WI38 (cell line): ENCODE measurements at regions not wholly inside any gene's neighbourhood (a gene's known extent, or its start where the extent isn't known, plus 50 kb on each side); places are given as distances from the start of the nearest gene placed in this dataset.

Source experiments
- H3K4me3 ChIP-seq: 2 replicates; pipeline ENCODE4 v1.5.1; 2011; ENCODE audit warnings: low read depth, mild to moderate bottlenecking, control low read depth, low read length
- TF ChIP-seq, protein P1 (sequence below): IDR thresholded peaks from 2 replicates; pipeline ENCODE4 v1.5.1; 2012; ENCODE audit warnings: low read depth, mild to moderate bottlenecking, control low read depth, low read length

DNA sequence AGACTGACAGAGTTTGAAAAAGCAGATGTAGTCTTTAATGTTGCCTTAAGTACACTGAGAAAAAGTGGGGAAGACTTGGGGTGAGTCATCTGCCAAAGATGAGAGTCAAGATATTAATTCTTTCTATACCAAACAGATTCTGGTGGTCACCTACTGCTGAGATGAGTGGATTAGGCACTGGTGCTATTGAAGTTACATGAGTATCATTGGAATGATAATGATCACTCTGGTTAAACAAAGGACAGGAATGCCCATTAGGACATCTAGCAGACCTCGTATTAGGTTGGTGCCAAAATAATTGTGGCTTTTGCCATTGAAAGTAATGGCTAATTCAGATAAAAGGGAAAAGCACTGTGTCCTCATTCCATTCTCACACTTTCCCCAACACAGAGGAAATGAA, 1588.9 kb downstream of the KCNT2 start:
- no peak overlapping the region for H3K4me3 ChIP-seq

DNA sequence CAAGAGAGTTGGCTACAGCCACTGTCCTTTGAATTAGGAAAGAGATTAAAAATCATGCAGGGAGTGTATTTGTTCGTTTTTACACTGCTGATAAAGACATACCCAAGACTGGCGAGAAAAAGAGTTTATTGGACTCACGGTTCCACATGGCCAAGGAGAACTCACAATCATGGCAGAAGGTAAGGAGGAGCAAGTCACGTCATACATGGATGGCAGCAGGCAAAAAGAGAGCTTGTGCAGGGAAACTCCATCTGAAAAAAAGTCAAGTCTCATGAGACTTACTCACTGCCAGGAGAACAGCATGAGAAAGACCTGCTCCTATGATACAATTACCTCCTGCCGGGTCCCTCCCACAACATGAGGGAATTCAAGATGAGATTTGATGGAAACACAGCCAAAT, 1595.2 kb downstream of the KCNT2 start:
- TF ChIP-seq, protein P1, sequence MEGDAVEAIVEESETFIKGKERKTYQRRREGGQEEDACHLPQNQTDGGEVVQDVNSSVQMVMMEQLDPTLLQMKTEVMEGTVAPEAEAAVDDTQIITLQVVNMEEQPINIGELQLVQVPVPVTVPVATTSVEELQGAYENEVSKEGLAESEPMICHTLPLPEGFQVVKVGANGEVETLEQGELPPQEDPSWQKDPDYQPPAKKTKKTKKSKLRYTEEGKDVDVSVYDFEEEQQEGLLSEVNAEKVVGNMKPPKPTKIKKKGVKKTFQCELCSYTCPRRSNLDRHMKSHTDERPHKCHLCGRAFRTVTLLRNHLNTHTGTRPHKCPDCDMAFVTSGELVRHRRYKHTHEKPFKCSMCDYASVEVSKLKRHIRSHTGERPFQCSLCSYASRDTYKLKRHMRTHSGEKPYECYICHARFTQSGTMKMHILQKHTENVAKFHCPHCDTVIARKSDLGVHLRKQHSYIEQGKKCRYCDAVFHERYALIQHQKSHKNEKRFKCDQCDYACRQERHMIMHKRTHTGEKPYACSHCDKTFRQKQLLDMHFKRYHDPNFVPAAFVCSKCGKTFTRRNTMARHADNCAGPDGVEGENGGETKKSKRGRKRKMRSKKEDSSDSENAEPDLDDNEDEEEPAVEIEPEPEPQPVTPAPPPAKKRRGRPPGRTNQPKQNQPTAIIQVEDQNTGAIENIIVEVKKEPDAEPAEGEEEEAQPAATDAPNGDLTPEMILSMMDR = no peak
- H3K4me3 ChIP-seq = no peak overlapping the region

More for the DNA sequence above, 1588.9 kb downstream of the KCNT2 start:
- TF ChIP-seq, protein P1 = no peak

DNA sequence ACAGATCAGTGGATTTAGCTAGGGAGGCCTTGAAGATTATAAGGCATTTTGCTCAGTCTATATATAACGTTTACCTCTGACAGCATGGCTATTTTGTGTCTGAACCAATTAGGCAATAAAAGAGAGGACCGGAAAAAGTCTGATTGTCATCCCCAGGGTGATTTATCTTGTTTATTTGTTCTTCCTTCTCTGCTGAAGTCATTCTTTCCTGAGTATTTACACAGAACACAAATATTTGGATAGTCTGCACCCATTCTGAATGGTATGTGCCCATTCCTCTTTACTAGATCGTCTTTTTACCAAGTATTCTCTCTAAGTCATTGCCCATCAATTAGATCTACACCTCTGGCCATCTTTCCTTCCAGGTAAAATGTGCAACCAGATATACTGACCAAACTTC, 1602.9 kb downstream of the KCNT2 start:
- no peak overlapping the region for H3K4me3 ChIP-seq
- TF ChIP-seq, protein P1 = no peak

DNA sequence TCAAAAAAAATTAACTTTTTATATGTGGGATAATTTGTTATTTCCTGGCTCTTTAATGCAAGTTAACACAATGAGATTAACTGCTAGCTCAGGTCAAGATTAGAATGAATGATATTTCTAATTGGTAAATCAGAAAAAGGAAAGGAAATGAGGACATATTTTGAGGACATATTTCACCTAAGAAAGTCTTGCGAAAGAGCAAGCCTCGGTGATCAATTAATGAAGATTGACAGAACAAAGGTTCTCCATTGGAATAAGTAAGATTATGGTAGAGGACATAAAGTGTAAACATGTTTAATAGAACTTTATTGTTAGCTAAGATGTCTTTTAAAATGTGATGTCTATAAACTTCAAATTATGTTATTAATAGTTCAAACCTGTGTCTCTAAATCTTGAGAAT, 1617.8 kb downstream of the KCNT2 start:
- TF ChIP-seq, protein P1 = no peak
- no peak overlapping the region for H3K4me3 ChIP-seq

DNA sequence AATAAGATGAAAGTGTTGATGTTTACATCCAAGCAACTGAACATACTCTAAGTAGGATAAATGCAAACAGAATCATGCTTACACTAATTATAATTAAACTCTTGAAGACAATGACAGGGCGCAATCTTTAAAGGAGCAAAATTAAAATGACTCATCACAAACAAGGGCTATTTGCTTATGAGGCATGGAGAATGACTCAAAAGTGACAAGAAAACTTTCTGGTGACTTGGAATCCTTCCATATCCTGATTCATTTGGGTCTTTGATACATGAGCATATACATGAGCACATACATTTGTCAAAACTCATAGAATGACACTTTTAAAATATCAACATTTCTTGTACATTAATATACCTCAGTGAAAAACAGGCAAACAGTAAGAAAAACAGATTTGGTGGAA, 1632.3 kb downstream of the KCNT2 start:
- no peak overlapping the region for H3K4me3 ChIP-seq
- TF ChIP-seq, protein P1 = no peak

DNA sequence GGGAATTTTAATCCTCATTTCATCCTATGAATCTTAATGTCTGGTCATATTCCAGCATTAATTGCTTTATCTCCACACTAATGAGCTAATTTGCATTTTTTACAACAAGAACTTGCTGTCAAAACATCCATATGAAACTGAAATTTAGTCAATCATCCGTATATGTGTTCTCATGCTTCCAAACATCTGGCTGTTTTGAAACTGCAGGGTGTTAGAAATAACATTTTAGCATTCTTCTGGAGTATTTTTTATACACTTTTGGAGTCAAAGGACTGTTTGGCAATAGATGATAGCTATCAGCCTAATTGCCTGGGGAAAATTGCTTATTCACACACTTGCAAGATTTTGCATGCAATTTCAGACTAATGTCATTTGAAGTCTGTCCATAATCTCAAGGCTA, 1639.3 kb downstream of the KCNT2 start:
- TF ChIP-seq, protein P1 = no peak
- no peak overlapping the region for H3K4me3 ChIP-seq

DNA sequence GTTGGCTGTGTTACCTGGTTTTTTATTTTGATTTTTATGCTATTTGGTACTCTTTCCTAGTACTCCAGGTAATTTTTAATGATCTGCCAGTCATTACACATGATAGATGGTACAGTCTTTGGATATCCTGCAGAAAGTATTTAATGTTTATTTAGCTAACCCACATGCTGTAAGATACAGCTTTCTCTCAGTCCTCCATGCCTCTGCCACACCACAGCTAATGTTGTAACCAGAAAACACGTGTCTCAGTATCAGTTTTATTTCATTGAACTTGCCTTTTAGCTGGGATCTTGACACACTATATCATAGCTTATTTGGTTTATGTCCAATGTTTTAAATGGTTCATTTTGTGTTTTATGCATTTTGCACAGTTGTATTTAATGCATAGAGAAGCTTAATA, 1648.4 kb downstream of the KCNT2 start:
- TF ChIP-seq, protein P1 = no peak
- no peak overlapping the region for H3K4me3 ChIP-seq
